ENCODE measurements at regions not wholly inside any gene's neighbourhood (a gene's known extent, or its start where the extent isn't known, plus 50 kb on each side); places are given as distances from the start of the nearest gene placed in this dataset.
"Not testable (repeated sequence)": the region's sequence is repeated elsewhere in the genome, so short reads cannot be mapped to it uniquely, and the experiment has no call there.

- H3K27me3 Mint-ChIP-seq (ENCODE audit: unreplicated experiment); CTCF ChIA-PET; BruUV-seq (replicated peaks); H3K27ac Mint-ChIP-seq (ENCODE audit: unreplicated experiment); H3K4me1 Mint-ChIP-seq (ENCODE audit: low read depth, unreplicated experiment); H3K36me3 Mint-ChIP-seq (ENCODE audit: insufficient read depth, unreplicated experiment); intact Hi-C loops (cut with micrococcal nuclease; ENCODE audit: unreplicated experiment); H3K9me3 Mint-ChIP-seq (ENCODE audit: low read depth, unreplicated experiment); H3K4me3 Mint-ChIP-seq (ENCODE audit: low read depth, unreplicated experiment); DNase-seq: not testable (repeated sequence)
Observed at GRCh38 chr15:20244792-20245191, 296.8 kb downstream of the GOLGA6L6 start.

GRCh38 chr15:20243486-20244240 lies 297.9 kb downstream of the GOLGA6L6 start:
- CTCF ChIA-PET; H3K4me1 Mint-ChIP-seq (ENCODE audit: low read depth, unreplicated experiment); H3K36me3 Mint-ChIP-seq (ENCODE audit: insufficient read depth, unreplicated experiment); H3K4me3 Mint-ChIP-seq (ENCODE audit: low read depth, unreplicated experiment); H3K9me3 Mint-ChIP-seq (ENCODE audit: low read depth, unreplicated experiment); H3K27ac Mint-ChIP-seq (ENCODE audit: unreplicated experiment); DNase-seq; intact Hi-C loops (cut with micrococcal nuclease; ENCODE audit: unreplicated experiment); BruUV-seq (replicated peaks); H3K27me3 Mint-ChIP-seq (ENCODE audit: unreplicated experiment): not testable (repeated sequence)

GRCh38 chr15:20240366-20240917 lies 301.2 kb downstream of the GOLGA6L6 start:
- BruUV-seq (replicated peaks); CTCF ChIA-PET; H3K36me3 Mint-ChIP-seq (ENCODE audit: insufficient read depth, unreplicated experiment); intact Hi-C loops (cut with micrococcal nuclease; ENCODE audit: unreplicated experiment); H3K4me3 Mint-ChIP-seq (ENCODE audit: low read depth, unreplicated experiment); H3K27ac Mint-ChIP-seq (ENCODE audit: unreplicated experiment); DNase-seq; H3K4me1 Mint-ChIP-seq (ENCODE audit: low read depth, unreplicated experiment); H3K27me3 Mint-ChIP-seq (ENCODE audit: unreplicated experiment); H3K9me3 Mint-ChIP-seq (ENCODE audit: low read depth, unreplicated experiment): not testable (repeated sequence)

GRCh38 chr15:20239186-20239585 lies 302.4 kb downstream of the GOLGA6L6 start:
- H3K27me3 Mint-ChIP-seq (ENCODE audit: unreplicated experiment); intact Hi-C loops (cut with micrococcal nuclease; ENCODE audit: unreplicated experiment); H3K36me3 Mint-ChIP-seq (ENCODE audit: insufficient read depth, unreplicated experiment); H3K27ac Mint-ChIP-seq (ENCODE audit: unreplicated experiment); DNase-seq; CTCF ChIA-PET; H3K4me1 Mint-ChIP-seq (ENCODE audit: low read depth, unreplicated experiment); BruUV-seq (replicated peaks); H3K9me3 Mint-ChIP-seq (ENCODE audit: low read depth, unreplicated experiment); H3K4me3 Mint-ChIP-seq (ENCODE audit: low read depth, unreplicated experiment): not testable (repeated sequence)

- CTCF ChIA-PET; DNase-seq; H3K36me3 Mint-ChIP-seq (ENCODE audit: insufficient read depth, unreplicated experiment); H3K9me3 Mint-ChIP-seq (ENCODE audit: low read depth, unreplicated experiment); intact Hi-C loops (cut with micrococcal nuclease; ENCODE audit: unreplicated experiment); H3K4me3 Mint-ChIP-seq (ENCODE audit: low read depth, unreplicated experiment); H3K4me1 Mint-ChIP-seq (ENCODE audit: low read depth, unreplicated experiment); H3K27me3 Mint-ChIP-seq (ENCODE audit: unreplicated experiment); BruUV-seq (replicated peaks); H3K27ac Mint-ChIP-seq (ENCODE audit: unreplicated experiment): not testable (repeated sequence)
Observed at GRCh38 chr15:20237256-20238020, 304.2 kb downstream of the GOLGA6L6 start.

- intact Hi-C loops (cut with micrococcal nuclease; ENCODE audit: unreplicated experiment); CTCF ChIA-PET; H3K4me1 Mint-ChIP-seq (ENCODE audit: low read depth, unreplicated experiment): not testable (repeated sequence)
Observed at GRCh38 chr15:20235728-20236127, 305.9 kb downstream of the GOLGA6L6 start.

GRCh38 chr15:20234006-20234540 lies 307.5 kb downstream of the GOLGA6L6 start:
- DNase-seq; CTCF ChIA-PET; intact Hi-C loops (cut with micrococcal nuclease; ENCODE audit: unreplicated experiment); H3K36me3 Mint-ChIP-seq (ENCODE audit: insufficient read depth, unreplicated experiment); H3K4me3 Mint-ChIP-seq (ENCODE audit: low read depth, unreplicated experiment); BruUV-seq (replicated peaks); H3K9me3 Mint-ChIP-seq (ENCODE audit: low read depth, unreplicated experiment); H3K27me3 Mint-ChIP-seq (ENCODE audit: unreplicated experiment); H3K4me1 Mint-ChIP-seq (ENCODE audit: low read depth, unreplicated experiment); H3K27ac Mint-ChIP-seq (ENCODE audit: unreplicated experiment): not testable (repeated sequence)

More at GRCh38 chr15:20235728-20236127, 305.9 kb downstream of the GOLGA6L6 start:
- not testable (repeated sequence) for DNase-seq; H3K9me3 Mint-ChIP-seq (ENCODE audit: low read depth, unreplicated experiment); H3K27ac Mint-ChIP-seq (ENCODE audit: unreplicated experiment); BruUV-seq (replicated peaks); H3K4me3 Mint-ChIP-seq (ENCODE audit: low read depth, unreplicated experiment); H3K27me3 Mint-ChIP-seq (ENCODE audit: unreplicated experiment); H3K36me3 Mint-ChIP-seq (ENCODE audit: insufficient read depth, unreplicated experiment)

GRCh38 chr15:20232457-20232856 lies 309.1 kb downstream of the GOLGA6L6 start:
- H3K4me3 Mint-ChIP-seq (ENCODE audit: low read depth, unreplicated experiment); H3K27me3 Mint-ChIP-seq (ENCODE audit: unreplicated experiment); H3K9me3 Mint-ChIP-seq (ENCODE audit: low read depth, unreplicated experiment); CTCF ChIA-PET; DNase-seq; H3K27ac Mint-ChIP-seq (ENCODE audit: unreplicated experiment); H3K4me1 Mint-ChIP-seq (ENCODE audit: low read depth, unreplicated experiment); H3K36me3 Mint-ChIP-seq (ENCODE audit: insufficient read depth, unreplicated experiment); BruUV-seq (replicated peaks); intact Hi-C loops (cut with micrococcal nuclease; ENCODE audit: unreplicated experiment): not testable (repeated sequence)

GRCh38 chr15:20230656-20231055 lies 310.9 kb downstream of the GOLGA6L6 start:
- H3K9me3 Mint-ChIP-seq (ENCODE audit: low read depth, unreplicated experiment); H3K27me3 Mint-ChIP-seq (ENCODE audit: unreplicated experiment); DNase-seq; H3K4me1 Mint-ChIP-seq (ENCODE audit: low read depth, unreplicated experiment); BruUV-seq (replicated peaks); intact Hi-C loops (cut with micrococcal nuclease; ENCODE audit: unreplicated experiment); CTCF ChIA-PET; H3K27ac Mint-ChIP-seq (ENCODE audit: unreplicated experiment); H3K4me3 Mint-ChIP-seq (ENCODE audit: low read depth, unreplicated experiment); H3K36me3 Mint-ChIP-seq (ENCODE audit: insufficient read depth, unreplicated experiment): not testable (repeated sequence)

- BruUV-seq (replicated peaks); H3K36me3 Mint-ChIP-seq (ENCODE audit: insufficient read depth, unreplicated experiment); CTCF ChIA-PET; H3K4me3 Mint-ChIP-seq (ENCODE audit: low read depth, unreplicated experiment); intact Hi-C loops (cut with micrococcal nuclease; ENCODE audit: unreplicated experiment); H3K9me3 Mint-ChIP-seq (ENCODE audit: low read depth, unreplicated experiment); H3K27ac Mint-ChIP-seq (ENCODE audit: unreplicated experiment); H3K4me1 Mint-ChIP-seq (ENCODE audit: low read depth, unreplicated experiment); DNase-seq; H3K27me3 Mint-ChIP-seq (ENCODE audit: unreplicated experiment): not testable (repeated sequence)
Observed at GRCh38 chr15:20228791-20229190, 312.8 kb downstream of the GOLGA6L6 start.
